Panc1 (cell line): ENCODE measurements at regions not wholly inside any gene's neighbourhood (a gene's known extent, or its start where the extent isn't known, plus 50 kb on each side); places are given as distances from the start of the nearest gene placed in this dataset.

Source experiments
- ATAC-seq: fragments of 200-7000 bp; cut with Tn5 transposase; 2 replicates; pipeline ENCODE4 v1.9.1; 2020; ENCODE audit warnings: mild to moderate bottlenecking, moderate library complexity
- BruUV-seq: library from RNA; stranded (reverse); fragments of 400-500 nt; replicated peaks from 2 replicates; lab custom pipeline; 2021; lab: Mats Ljungman, UMichigan
- CTCF ChIA-PET: fragments of 300-600 bp; sonication (Branson Sonifier 250); formaldehyde crosslinking; loops from one replicate; lab custom pipeline; 2022; ENCODE audit warnings: antibody characterized with exemption; lab: Charles Lee
- POLR2A ChIA-PET: fragments of 300-600 bp; sonication (Branson Sonifier 250); formaldehyde crosslinking; loops from one replicate; lab custom pipeline; 2022; ENCODE audit warnings: antibody characterized with exemption; lab: Charles Lee
- DNase-seq: peaks from one replicate; pipeline ENCODE4 v3.0.0-alpha.2; 2010; ENCODE audit warnings: low read depth, low spot score
- H3K27ac ChIP-seq: 2 replicates; pipeline ENCODE4 v1.5.1; 2011; ENCODE audit warnings: mild to moderate bottlenecking, low read length, inconsistent platforms
- H3K27me3 ChIP-seq: fragments of 200-500 bp; sonication (Bioruptor generic); 2 replicates; pipeline ENCODE4 v1.6.0; 2014; ENCODE audit warnings: low read length, inconsistent platforms; ENCODE audit not compliant: control insufficient read depth, insufficient read depth
- H3K36me3 ChIP-seq: fragments of 200-500 bp; sonication (Bioruptor generic); 2 replicates; pipeline ENCODE4 v1.5.1; 2014; ENCODE audit warnings: inconsistent platforms, mild to moderate bottlenecking, low read length, moderate library complexity; ENCODE audit not compliant: control insufficient read depth, insufficient read depth
- H3K4me1 ChIP-seq: 2 replicates; pipeline ENCODE4 v1.5.1; 2011; ENCODE audit warnings: inconsistent platforms, mild to moderate bottlenecking, low read length, moderate library complexity; ENCODE audit not compliant: control insufficient read depth, insufficient read depth
- H3K4me3 ChIP-seq, 2 experiments: 2 replicates each; pipeline ENCODE4 v1.5.1; 2011 to 2012; ENCODE audit warnings: low read depth in 2 of 2, low read length in 2 of 2, mild to moderate bottlenecking in 2 of 2, inconsistent platforms in 1 of 2, moderate library complexity in 1 of 2
- H3K9me3 ChIP-seq: fragments of 200-500 bp; sonication (Bioruptor generic); 2 replicates; pipeline ENCODE4 v1.5.1; 2014; ENCODE audit warnings: low read depth, mild to moderate bottlenecking, inconsistent platforms, low read length, moderate library complexity; ENCODE audit not compliant: control insufficient read depth, insufficient read depth
- CTCF ChIP-seq: fragments of 450-650 bp; IDR thresholded peaks from 2 replicates; pipeline ENCODE4 v1.5.1; 2017; ENCODE audit warnings: mild to moderate bottlenecking
- POLR2AphosphoS5 ChIP-seq: IDR thresholded peaks from 2 replicates; pipeline ENCODE4 v1.6.1; 2012; ENCODE audit warnings: mild to moderate bottlenecking, low read depth, low read length, moderate library complexity
- REST ChIP-seq, 2 experiments: IDR thresholded peaks; 2 replicates each; pipeline ENCODE4 v1.6.1; 2011 to 2012; ENCODE audit warnings: low read depth in 2 of 2, control low read depth in 1 of 2, low read length in 1 of 2, mild to moderate bottlenecking in 1 of 2, moderate library complexity in 1 of 2; ENCODE audit not compliant: insufficient read depth in 1 of 2
- SIN3A ChIP-seq: IDR thresholded peaks from 2 replicates; pipeline ENCODE4 v1.6.1; 2012; ENCODE audit warnings: low read depth, mild to moderate bottlenecking, low read length, moderate library complexity, borderline replicate concordance; ENCODE audit not compliant: insufficient read depth
- TCF7L2 ChIP-seq: IDR thresholded peaks from 2 replicates; pipeline ENCODE4 v1.6.1; 2011; ENCODE audit warnings: mild to moderate bottlenecking, low read depth, low read length, inconsistent platforms
- in situ Hi-C: cut with HindIII; loops from 2 replicates; pipeline ENCODE4 v1.10.0; 2016; ENCODE audit warnings: low sequenced_read_pairs, low pct_unique_long_range_greater_than_20kb
- intact Hi-C: fragments of 100-400 bp; cut with micrococcal nuclease; formaldehyde crosslinking; loops from one replicate; pipeline ENCODE4 v1.10.0; 2022; ENCODE audit not compliant: unreplicated experiment

- Histone ChIP-seq H3K27me3 (no peaks in the 10 kb centered on the region), H3K4me1 (no peaks in the 10 kb centered on the region), H3K4me3 (no peak overlapping the region), H3K27ac (no peak overlapping the region), H3K36me3 (no peaks in the 10 kb centered on the region), H3K9me3 (no peaks in the 10 kb centered on the region)
- DNase-seq (no peak), ATAC-seq (no peak)
- BruUV-seq: no TSS peak
- intact Hi-C loops: no loop called here
- POLR2A ChIA-PET: no interaction called here
- in situ Hi-C loops: no loop called here
- TF ChIP-seq SIN3A (no peak), TCF7L2 (no peak), REST (IDR thresholded peaks at IDR 0.05; ENCODE audit: insufficient read depth in 1 of 2, low read depth in 2 of 2, low read length in 1 of 2) (no peak), POLR2AphosphoS5 (no peak), CTCF (no peak)
- CTCF ChIA-PET: no interaction called here
Measured at GRCh38 chr14:24726480-24726879, 92.5 kb upstream of the GZMB start.

- Histone ChIP-seq H3K27me3 (no peaks in the 10 kb centered on the region), H3K4me1 (no peaks in the 10 kb centered on the region), H3K36me3 (no peaks in the 10 kb centered on the region), H3K27ac (no peak overlapping the region), H3K9me3 (no peaks in the 10 kb centered on the region), H3K4me3 (no peak overlapping the region)
- no peak for DNase-seq
- intact Hi-C loops (no loop called here), in situ Hi-C loops (no loop called here)
- no TSS peak for BruUV-seq
- ChIA-PET CTCF (no interaction called here), POLR2A (no interaction called here)
- TF ChIP-seq TCF7L2: no peak
- no peak for TF ChIP-seq SIN3A
- TF ChIP-seq POLR2AphosphoS5: no peak
- no peak for TF ChIP-seq REST (IDR thresholded peaks at IDR 0.05; ENCODE audit: insufficient read depth in 1 of 2, low read depth in 2 of 2, low read length in 1 of 2)
- no peak for TF ChIP-seq CTCF
- no peak for ATAC-seq
Measured at GRCh38 chr14:24725311-24725710, 91.3 kb upstream of the GZMB start.
